NT2/D1 (cell line): ENCODE measurements at regions not wholly inside any gene's neighbourhood (a gene's known extent, or its start where the extent isn't known, plus 50 kb on each side); places are given as distances from the start of the nearest gene placed in this dataset.

Experiments
- DNase-seq: peaks from one replicate; pipeline ENCODE4 v3.0.0-alpha.2; 2011; ENCODE audit warnings: low read depth, low spot score
- H3K27me3 ChIP-seq: 2 replicates; pipeline ENCODE4 v1.6.0; 2011; ENCODE audit warnings: mild to moderate bottlenecking; ENCODE audit not compliant: insufficient read length, insufficient read depth
- H3K36me3 ChIP-seq: 2 replicates; pipeline ENCODE4 v1.6.1; 2011; ENCODE audit warnings: mild to moderate bottlenecking, low read length, mixed read lengths; ENCODE audit not compliant: insufficient read depth, insufficient read length
- H3K4me1 ChIP-seq: 2 replicates; pipeline ENCODE4 v1.5.1; 2011; ENCODE audit not compliant: insufficient read depth, insufficient read length
- H3K4me3 ChIP-seq: 2 replicates; pipeline ENCODE4 v1.5.1; 2011; ENCODE audit warnings: low read depth; ENCODE audit not compliant: insufficient read length
- H3K9ac ChIP-seq: 2 replicates; pipeline ENCODE4 v1.6.0; 2011; ENCODE audit warnings: low read depth; ENCODE audit not compliant: insufficient read length
- H3K9me3 ChIP-seq: 2 replicates; pipeline ENCODE4 v1.5.1; 2011; ENCODE audit warnings: mild to moderate bottlenecking, low read length; ENCODE audit not compliant: insufficient read depth
- SUZ12 ChIP-seq: IDR thresholded peaks from 2 replicates; pipeline ENCODE4 v1.6.1; 2011; ENCODE audit not compliant: insufficient read length, insufficient read depth; ENCODE audit errors: extremely low read depth
- YY1 ChIP-seq: IDR thresholded peaks from 2 replicates; pipeline ENCODE4 v1.6.1; 2011; ENCODE audit not compliant: insufficient read length, insufficient read depth
- ZNF274 ChIP-seq: IDR thresholded peaks from 2 replicates; pipeline ENCODE4 v1.6.1; 2011; ENCODE audit warnings: mild to moderate bottlenecking, low read depth, low read length

GRCh38 chr10:123316776-123317175 is 162.6 kb downstream of the BUB3 start:
- no peak for DNase-seq
- H3K36me3 ChIP-seq, result no peaks in the 10 kb centered on the region
- H3K27me3 ChIP-seq, result no peaks in the 10 kb centered on the region
- no peaks in the 10 kb centered on the region for H3K9me3 ChIP-seq
- no peak for TF ChIP-seq ZNF274
- TF ChIP-seq SUZ12, result no peak
- no peak for TF ChIP-seq YY1
- no peak overlapping the region for H3K9ac ChIP-seq
- H3K4me1 ChIP-seq, result no peaks in the 10 kb centered on the region
- H3K4me3 ChIP-seq, result no peak overlapping the region

DNA sequence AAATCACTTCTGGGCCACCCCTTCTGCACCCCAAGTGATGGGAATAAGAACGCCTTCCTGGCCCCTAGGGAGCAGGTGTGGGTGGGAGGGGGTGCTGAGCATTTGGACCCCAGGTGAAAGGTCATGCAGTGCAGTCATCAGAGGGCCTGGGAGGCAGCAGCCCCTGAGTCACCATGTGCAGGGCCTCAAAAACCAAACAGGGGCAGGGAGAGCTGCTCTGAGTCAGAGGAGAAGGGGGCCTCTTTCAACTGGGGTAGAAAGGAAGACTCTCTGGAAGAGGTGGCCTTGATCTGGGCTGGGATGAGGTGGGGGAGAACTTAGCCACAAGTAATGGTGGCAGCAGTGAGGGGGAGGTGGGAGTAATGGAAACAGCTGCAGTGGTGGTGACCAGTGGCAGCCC is 164.3 kb downstream of the BUB3 start:
- Histone ChIP-seq H3K9ac (no peak overlapping the region), H3K9me3 (no peaks in the 10 kb centered on the region), H3K36me3 (no peaks in the 10 kb centered on the region), H3K4me3 (no peak overlapping the region), H3K4me1 (no peaks in the 10 kb centered on the region), H3K27me3 (no peaks in the 10 kb centered on the region)
- TF ChIP-seq SUZ12 (no peak), YY1 (no peak), ZNF274 (no peak)
- DNase-seq, result no peak

DNA sequence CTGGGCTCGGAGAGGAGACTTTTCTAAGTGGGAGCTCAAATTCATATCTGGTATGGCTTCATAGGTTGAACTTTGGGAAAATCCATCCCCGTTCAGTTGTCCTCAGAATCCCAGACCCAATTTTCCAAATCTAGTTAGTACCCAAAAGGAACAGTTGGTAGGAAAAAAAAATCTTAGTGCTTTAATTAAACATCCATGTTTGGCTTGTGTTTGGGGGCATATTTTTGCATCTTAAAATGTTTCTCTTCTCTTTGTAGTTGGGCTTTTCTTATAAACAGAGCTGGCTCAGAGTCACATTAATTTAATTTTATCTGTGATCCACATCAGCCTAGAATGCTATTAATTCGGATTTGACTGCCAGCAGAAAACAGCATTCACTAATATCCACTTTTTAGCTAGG is 165.9 kb downstream of the BUB3 start:
- DNase-seq, result no peak
- H3K9ac ChIP-seq, result no peak overlapping the region
- no peak for TF ChIP-seq YY1
- no peak for TF ChIP-seq SUZ12
- no peak for TF ChIP-seq ZNF274

GRCh38 chr10:123323884-123324283 is 169.7 kb downstream of the BUB3 start:
- Histone ChIP-seq H3K36me3 (no peaks in the 10 kb centered on the region), H3K9me3 (peaks cover 10% of the 10 kb centered on the region), H3K4me1 (no peaks in the 10 kb centered on the region), H3K4me3 (no peak overlapping the region), H3K9ac (no peak overlapping the region), H3K27me3 (no peaks in the 10 kb centered on the region)
- TF ChIP-seq ZNF274 (no peak), SUZ12 (no peak), YY1 (no peak)
- DNase-seq, result no peak

More for the DNA sequence above, 165.9 kb downstream of the BUB3 start:
- Histone ChIP-seq H3K27me3 (no peaks in the 10 kb centered on the region), H3K36me3 (no peaks in the 10 kb centered on the region), H3K4me1 (no peaks in the 10 kb centered on the region), H3K9me3 (no peaks in the 10 kb centered on the region), H3K4me3 (no peak overlapping the region)

GRCh38 chr10:123325663-123326190 is 171.5 kb downstream of the BUB3 start:
- no peak for TF ChIP-seq YY1
- TF ChIP-seq SUZ12, result no peak
- TF ChIP-seq ZNF274, result no peak
- DNase-seq, result no peak
- H3K9ac ChIP-seq, result no peak overlapping the region
- no peaks in the 10 kb centered on the region for H3K36me3 ChIP-seq
- H3K4me1 ChIP-seq, result no peaks in the 10 kb centered on the region
- H3K4me3 ChIP-seq, result no peak overlapping the region
- H3K27me3 ChIP-seq, result no peaks in the 10 kb centered on the region
- peaks cover 10% of the 10 kb centered on the region for H3K9me3 ChIP-seq

DNA sequence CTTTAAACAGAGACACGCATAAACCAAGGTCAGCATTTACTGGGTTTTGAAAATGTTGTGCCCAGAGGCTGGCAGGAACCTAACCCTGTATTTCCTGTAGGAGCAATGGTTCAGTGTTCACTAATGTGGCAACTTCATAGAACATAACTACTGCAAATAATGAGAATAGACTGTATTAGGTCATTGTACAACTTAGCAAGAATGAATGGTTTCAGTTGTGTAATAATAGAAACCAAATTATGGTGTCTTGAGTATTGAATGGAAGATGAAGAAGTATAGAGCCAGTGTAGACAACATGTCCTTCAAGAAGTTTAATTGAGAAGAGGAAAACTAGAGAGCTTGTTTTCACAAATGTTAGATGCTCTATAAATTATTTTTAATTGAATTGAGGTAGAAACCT is 172.5 kb downstream of the BUB3 start:
- TF ChIP-seq YY1 (no peak), SUZ12 (no peak), ZNF274 (no peak)
- no peaks in the 10 kb centered on the region for H3K36me3 ChIP-seq
- no peak for DNase-seq

GRCh38 chr10:123327450-123327849 is 173.2 kb downstream of the BUB3 start:
- no peak overlapping the region for H3K4me3 ChIP-seq
- H3K9ac ChIP-seq, result no peak overlapping the region
- H3K27me3 ChIP-seq, result no peaks in the 10 kb centered on the region
- TF ChIP-seq ZNF274 (no peak), YY1 (no peak), SUZ12 (no peak)
- no peaks in the 10 kb centered on the region for H3K36me3 ChIP-seq
- DNase-seq, result no peak
- no peaks in the 10 kb centered on the region for H3K4me1 ChIP-seq
- peaks cover 10% of the 10 kb centered on the region for H3K9me3 ChIP-seq

More for the DNA sequence above, 172.5 kb downstream of the BUB3 start:
- Histone ChIP-seq H3K4me1 (no peaks in the 10 kb centered on the region), H3K9ac (no peak overlapping the region), H3K27me3 (no peaks in the 10 kb centered on the region), H3K9me3 (peaks cover 10% of the 10 kb centered on the region), H3K4me3 (no peak overlapping the region)

DNA sequence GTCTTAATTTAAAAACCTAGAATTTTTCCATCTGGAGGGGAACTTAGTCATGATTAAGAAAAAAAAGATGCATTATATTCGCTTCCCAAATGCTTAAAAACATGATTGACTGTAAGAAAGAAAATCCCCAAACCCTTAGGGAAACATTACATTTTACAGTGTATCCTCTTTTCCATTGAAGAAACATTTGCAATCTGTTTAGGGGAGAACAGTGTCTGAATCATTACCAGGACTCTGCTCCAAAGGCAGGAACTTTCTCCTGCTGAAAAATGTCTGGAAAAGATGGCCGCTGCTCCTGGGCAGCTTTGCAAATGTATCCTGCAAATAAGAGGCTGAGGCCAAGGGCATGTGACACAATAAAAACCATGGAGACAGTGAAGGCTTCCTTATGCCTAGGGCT is 173.7 kb downstream of the BUB3 start:
- Histone ChIP-seq H3K4me1 (no peaks in the 10 kb centered on the region), H3K27me3 (no peaks in the 10 kb centered on the region), H3K9me3 (peaks cover 10% of the 10 kb centered on the region), H3K9ac (no peak overlapping the region), H3K4me3 (no peak overlapping the region), H3K36me3 (no peaks in the 10 kb centered on the region)
- no peak for DNase-seq
- no peak for TF ChIP-seq ZNF274
- no peak for TF ChIP-seq YY1
- no peak for TF ChIP-seq SUZ12

GRCh38 chr10:123331438-123331837 is 177.2 kb downstream of the BUB3 start:
- TF ChIP-seq SUZ12 (no peak), ZNF274 (no peak), YY1 (no peak)
- no peak overlapping the region for H3K4me3 ChIP-seq
- H3K9ac ChIP-seq, result no peak overlapping the region
- peaks cover 7% of the 10 kb centered on the region for H3K9me3 ChIP-seq
- DNase-seq, result no peak
- no peaks in the 10 kb centered on the region for H3K4me1 ChIP-seq
- no peaks in the 10 kb centered on the region for H3K36me3 ChIP-seq
- no peaks in the 10 kb centered on the region for H3K27me3 ChIP-seq
